Activated T-cell treated with anti-CD3 and anti-CD28 coated beads for 48 hours (primary cell): ENCODE measurements at regions not wholly inside any gene's neighbourhood (a gene's known extent, or its start where the extent isn't known, plus 50 kb on each side); places are given as distances from the start of the nearest gene placed in this dataset.
"Not testable (repeated sequence)": the region's sequence is repeated elsewhere in the genome, so short reads cannot be mapped to it uniquely, and the experiment has no call there.

ENCODE experiments used
- DNase-seq: peaks from one replicate; pipeline ENCODE4 v3.0.0-alpha.2; 2020; ENCODE audit warnings: low read depth

- DNase-seq = no peak
Observed at GRCh38 chrX:63285375-63285774, 65.8 kb downstream of the SPIN4 start.

DNA sequence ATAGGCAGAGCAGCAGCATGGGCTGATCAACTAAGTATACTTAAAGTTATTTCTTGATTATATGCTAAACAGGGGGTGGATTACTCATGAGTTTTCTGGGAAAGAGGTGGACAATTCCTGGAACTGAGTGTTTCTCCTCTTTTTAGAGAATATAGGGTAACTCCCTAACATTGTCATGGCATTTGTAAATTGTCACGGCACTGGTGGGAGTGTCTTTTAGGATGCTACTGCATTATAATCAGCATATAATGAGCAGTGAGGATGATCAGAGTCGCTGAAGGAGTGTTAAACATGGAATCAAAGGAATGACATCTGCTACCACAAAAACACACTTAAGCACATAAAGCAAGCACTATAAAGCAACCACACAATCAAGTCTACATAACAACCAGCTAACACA lies 66.5 kb downstream of the SPIN4 start:
- DNase-seq = no peak

- no peak for DNase-seq
Observed at GRCh38 chrX:63283348-63283747, 67.8 kb downstream of the SPIN4 start.

- DNase-seq = no peak
Observed at GRCh38 chrX:63282828-63283227, 68.3 kb downstream of the SPIN4 start.

- no peak for DNase-seq
Observed at GRCh38 chrX:63282077-63282476, 69.1 kb downstream of the SPIN4 start.

DNA sequence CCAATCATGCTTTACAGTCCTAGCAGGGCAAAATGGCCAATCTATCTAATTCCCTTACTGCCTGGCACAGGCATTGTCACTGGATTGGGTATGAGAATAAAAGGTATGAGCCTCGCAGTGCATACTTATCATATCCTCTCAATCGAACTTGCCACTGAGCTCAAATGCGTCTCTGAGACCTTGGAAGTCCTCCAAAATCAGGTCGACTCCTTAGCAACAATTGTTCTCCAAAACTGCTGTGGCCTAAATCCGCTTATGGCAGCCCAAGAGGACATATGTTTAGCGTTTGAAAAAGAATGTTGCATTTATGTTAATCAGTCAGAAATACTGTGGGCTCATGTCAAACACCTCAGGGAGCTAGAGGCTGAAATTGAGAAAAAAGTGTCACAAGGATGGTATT lies 69.7 kb downstream of the SPIN4 start:
- no peak for DNase-seq

- DNase-seq = not testable (repeated sequence)
Observed at GRCh38 chrX:63277394-63277793, 73.7 kb downstream of the SPIN4 start.

GRCh38 chrX:63275127-63275526 lies 76.0 kb downstream of the SPIN4 start:
- DNase-seq = peak; percentile 8

- no peak for DNase-seq
Observed at GRCh38 chrX:63270873-63271272, 80.3 kb downstream of the SPIN4 start.

DNA sequence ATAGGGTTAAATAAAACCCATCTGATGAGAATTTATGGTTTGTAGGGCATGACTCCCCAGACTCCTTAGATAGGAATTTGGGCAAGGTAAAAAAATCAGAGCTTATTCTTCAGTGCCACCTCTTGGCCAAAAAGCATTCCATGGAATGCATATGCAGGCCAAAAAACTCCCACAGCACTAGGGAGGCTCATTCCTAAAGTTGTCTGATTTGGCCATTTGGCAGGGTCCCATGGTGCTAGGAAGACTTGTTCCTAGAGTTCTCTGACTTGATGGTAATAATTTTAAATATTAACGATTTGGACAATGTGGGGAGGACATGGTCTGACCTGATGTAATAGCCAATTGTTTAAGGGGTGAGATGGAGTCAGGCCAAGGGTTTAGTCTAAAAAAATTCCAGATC lies 93.0 kb downstream of the SPIN4 start:
- no peak for DNase-seq

DNA sequence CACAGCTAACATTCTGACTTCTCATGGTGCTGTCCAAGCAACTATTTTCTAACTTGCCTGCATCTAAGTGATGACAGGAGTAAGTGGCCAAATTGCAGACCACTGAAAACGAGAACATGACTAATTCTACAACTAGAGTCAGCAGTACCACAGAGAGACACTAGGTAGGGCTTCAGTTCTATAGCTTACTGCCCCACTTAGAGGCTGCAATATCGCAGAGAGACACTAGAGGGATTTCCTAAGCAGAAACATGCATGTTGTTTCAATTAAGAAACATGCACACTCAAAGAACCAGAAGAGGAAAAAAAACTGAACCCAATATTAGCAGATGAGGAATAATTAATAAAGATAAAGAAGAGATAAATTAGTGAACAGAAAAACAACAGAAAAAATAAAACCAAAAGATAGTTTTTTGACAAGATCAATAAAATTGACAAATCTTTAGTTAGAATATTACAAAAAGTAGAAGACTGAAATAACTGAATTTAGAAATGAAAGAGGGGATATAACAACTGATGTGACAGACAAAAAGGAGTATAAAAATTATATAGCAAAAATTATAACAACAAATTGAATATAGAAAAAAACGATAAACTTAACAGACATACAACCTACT lies 100.8 kb downstream of the SPIN4 start:
- no peak for DNase-seq

- DNase-seq = not testable (repeated sequence)
Observed at GRCh38 chrX:63242689-63243088, 108.4 kb downstream of the SPIN4 start.

GRCh38 chrX:63235963-63236362 lies 115.2 kb downstream of the SPIN4 start:
- DNase-seq = not testable (repeated sequence)

DNA sequence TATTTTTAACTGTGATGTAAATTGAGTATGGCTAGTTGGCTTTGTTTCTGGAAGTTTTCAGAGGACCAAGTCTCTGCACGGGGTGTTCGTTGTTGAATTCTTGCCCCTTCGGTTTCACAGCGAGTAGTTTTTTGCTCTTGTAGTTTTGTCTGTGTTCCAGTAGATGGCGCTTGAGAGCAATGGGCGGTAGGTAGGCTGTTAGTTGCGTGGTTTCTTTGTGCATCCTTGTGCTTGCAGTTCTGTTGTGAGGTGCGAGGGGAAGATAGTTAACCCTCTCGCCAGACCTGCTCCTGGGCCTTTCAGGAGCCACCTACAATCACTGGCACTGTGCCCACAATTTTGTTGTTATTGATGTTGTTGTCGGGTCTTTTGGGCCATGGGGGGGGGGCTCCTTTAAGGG lies 118.1 kb downstream of the SPIN4 start:
- DNase-seq = not testable (repeated sequence)

GRCh38 chrX:63218202-63218601 lies 132.9 kb downstream of the SPIN4 start:
- DNase-seq = not testable (repeated sequence)

GRCh38 chrX:63217549-63217948 lies 133.6 kb downstream of the SPIN4 start:
- DNase-seq = not testable (repeated sequence)

- DNase-seq = not testable (repeated sequence)
Observed at GRCh38 chrX:63209645-63210044, 141.5 kb downstream of the SPIN4 start.

- DNase-seq = not testable (repeated sequence)
Observed at GRCh38 chrX:63209128-63209527, 142.0 kb downstream of the SPIN4 start.

DNA sequence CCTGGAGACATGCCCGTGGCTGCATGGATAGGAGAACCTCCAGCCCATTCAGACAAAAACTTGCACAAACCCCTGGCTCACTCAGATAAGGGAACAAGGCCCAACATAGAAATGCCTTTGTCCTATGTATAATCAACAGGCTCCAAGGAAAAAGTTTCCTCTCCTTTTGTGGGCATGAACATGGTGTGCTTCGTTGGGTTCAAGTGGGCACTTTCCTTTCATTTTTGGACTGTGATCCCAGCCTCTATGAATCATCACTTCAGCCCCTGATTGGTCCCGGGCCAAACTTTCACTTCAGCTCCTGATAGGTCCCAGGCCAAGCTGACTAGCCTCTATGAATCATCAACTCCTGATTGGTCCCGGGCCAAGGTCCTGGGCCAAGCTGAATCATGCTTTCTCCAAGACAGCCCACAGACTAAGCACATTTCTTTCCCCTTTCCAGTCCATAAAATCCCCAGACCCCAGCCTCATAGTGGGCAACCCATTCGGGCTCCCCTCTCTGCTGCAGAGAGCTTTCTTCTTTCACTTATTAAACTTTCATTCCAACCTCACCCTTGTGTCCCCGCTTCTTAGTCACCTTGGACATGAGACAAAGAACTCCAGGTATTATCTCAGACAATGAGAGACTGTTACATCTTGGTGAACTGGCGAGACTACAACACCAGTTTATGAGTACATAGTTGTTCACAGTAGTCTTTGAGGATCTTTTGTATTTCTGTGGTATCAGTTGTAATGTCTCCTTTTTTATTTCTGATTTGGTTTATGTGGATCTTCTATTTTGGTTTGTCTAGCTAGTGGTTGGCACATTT lies 146.7 kb downstream of the SPIN4 start:
- not testable (repeated sequence) for DNase-seq

DNA sequence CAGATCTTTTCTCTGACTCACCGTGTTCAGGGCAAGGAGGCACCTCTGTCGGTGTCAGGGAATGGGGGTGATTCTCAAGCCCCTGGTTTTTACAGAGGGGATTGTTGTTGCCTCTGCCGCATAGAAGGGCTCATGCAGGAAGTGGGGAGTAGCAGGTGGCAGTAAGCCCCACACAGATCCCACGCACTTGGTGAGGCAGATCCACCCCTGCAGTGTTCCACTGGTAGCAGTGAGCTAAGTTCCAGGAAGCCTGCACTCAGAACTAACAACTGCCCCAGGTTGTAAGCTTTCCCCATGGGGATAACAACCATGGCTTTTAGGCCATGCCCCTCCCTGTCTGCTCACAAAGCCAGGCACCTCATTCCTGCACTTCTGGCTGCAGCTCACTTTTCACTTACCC lies 149.1 kb downstream of the SPIN4 start:
- not testable (repeated sequence) for DNase-seq

DNA sequence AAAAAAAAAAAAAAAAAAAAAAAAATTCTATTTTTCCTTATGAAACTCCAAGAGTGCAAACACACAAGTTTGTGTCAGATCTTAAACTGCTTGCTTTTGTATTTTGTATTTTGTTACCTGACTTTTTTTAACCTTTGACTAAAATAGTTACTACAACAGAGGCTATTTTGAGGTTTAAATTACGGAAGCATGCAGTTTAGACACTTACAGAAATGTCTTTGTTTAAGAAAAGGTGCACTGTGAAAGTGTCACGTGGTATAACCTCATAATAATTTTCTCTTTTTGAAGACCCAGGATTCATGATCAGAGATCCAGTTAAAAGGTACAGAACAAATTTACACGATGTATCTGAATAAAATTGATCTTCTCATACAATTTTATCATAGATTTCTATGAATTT lies 152.4 kb downstream of the SPIN4 start:
- not testable (repeated sequence) for DNase-seq

DNA sequence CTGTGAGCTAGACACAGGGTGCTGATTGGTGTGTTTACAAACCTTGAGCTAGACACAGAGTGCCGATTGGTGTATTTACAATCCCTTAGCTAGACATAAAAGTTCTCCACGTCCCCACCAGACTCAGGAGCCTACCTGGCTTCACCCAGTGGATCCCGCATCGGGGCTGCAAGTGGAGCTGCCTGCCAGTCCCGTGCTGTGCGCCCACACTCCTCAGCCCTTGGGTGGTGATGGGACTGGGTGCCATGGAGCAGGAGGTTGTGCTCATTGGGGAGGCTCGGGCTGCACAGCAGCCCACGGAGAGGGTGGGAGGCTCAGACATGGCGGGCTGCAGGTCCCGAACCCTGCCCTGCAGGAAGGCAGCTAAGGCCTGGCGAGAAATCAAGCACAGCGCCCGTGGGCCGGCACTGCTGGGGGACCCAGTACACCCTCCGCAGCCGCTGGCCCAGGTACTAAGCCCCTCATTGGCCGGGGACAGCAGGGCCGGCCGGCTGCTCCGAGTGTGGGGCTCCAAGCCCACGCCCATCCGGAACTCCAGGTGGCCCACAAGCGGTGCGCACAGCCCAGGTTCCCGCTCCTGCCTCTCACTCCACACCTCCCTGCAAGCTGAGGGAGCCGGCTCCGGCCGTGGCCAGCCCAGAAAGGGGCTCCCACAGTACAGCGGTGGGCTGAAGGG lies 158.6 kb downstream of the SPIN4 start:
- not testable (repeated sequence) for DNase-seq

GRCh38 chrX:63186137-63186536 lies 165.0 kb downstream of the SPIN4 start:
- no peak for DNase-seq
